ENCODE measurements at regions not wholly inside any gene's neighbourhood (a gene's known extent, or its start where the extent isn't known, plus 50 kb on each side); places are given as distances from the start of the nearest gene placed in this dataset.
A peak's percentile ranks its signal among the peaks of the same experiment; 100 is the strongest.

DNA sequence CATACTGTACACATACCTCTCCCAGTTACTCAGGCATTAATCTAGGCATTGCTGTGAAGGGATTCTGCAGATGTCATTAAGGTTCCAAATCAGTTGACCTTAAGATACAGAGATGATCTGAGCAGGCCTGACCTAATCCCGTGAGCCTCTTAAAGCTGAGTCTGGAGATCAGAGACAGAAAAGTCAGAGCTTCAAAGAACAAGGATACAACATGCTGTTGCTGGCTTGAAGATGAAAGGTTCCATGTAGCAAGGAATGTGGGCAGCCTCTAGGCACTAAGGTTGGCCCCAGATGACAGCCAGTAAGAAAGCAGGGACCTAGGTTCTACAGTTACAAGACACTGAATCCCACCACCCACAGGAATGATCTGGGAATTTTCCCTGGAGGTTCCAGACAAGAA, 81.1 kb downstream of the MAP1LC3B2 start:
- no peak for TF ChIP-seq ZFX (IDR thresholded peaks at IDR 0.05; ENCODE audit: borderline replicate concordance)
- TF ChIP-seq, protein P1, sequence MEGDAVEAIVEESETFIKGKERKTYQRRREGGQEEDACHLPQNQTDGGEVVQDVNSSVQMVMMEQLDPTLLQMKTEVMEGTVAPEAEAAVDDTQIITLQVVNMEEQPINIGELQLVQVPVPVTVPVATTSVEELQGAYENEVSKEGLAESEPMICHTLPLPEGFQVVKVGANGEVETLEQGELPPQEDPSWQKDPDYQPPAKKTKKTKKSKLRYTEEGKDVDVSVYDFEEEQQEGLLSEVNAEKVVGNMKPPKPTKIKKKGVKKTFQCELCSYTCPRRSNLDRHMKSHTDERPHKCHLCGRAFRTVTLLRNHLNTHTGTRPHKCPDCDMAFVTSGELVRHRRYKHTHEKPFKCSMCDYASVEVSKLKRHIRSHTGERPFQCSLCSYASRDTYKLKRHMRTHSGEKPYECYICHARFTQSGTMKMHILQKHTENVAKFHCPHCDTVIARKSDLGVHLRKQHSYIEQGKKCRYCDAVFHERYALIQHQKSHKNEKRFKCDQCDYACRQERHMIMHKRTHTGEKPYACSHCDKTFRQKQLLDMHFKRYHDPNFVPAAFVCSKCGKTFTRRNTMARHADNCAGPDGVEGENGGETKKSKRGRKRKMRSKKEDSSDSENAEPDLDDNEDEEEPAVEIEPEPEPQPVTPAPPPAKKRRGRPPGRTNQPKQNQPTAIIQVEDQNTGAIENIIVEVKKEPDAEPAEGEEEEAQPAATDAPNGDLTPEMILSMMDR (IDR thresholded peaks at IDR 0.05): no peak
- H3K27ac ChIP-seq: 0 out of 2 replicates have a peak overlapping the region, but pooled peaks have one; percentile 0

DNA sequence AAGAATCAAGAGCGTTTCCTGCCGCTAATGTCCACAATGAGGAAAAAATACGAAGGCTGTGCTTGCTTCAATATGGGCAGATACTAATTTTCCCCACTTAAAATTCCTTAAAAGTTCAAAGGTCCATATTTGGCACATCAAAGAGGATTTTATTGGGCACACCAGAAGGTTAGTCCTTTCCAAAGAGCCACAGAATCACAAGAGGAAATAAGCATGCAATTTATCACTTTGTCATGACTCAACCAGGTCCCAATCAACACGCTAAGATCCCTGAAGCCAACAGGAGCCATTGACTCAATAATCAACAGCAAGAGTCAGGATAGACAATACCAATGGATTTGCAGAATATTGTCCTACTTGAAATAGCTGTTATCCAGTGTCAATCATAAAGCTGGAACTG, 80.6 kb downstream of the MAP1LC3B2 start:
- no peak for TF ChIP-seq ZFX (IDR thresholded peaks at IDR 0.05; ENCODE audit: borderline replicate concordance)
- TF ChIP-seq, protein P1 (IDR thresholded peaks at IDR 0.05): no peak
- H3K27ac ChIP-seq: peak overlapping the region; percentile 0; the same call in 1 of the 2 replicates

DNA sequence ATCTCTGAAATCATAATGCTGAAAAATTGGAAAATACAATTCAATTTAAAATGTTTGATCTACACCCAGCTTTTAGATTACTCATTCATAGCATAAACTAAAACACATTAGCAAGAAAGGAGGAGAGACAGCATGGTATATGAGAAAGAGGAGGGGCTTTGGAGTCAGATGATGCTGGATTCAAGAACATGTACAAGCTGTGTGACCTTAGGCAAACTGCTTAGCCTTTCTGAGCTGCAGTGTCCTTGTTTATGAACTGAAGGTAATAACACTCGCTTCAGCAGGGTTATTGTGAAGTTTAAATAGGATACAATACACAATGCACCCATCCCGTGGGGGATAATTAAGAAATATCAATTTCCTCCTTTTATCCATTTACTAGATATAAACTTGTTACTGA, 79.2 kb downstream of the MAP1LC3B2 start:
- H3K27ac ChIP-seq: 0 out of 2 replicates have a peak overlapping the region, but pooled peaks have one; percentile 94
- TF ChIP-seq ZFX (IDR thresholded peaks at IDR 0.05; ENCODE audit: borderline replicate concordance): no peak
- TF ChIP-seq, protein P1 (IDR thresholded peaks at IDR 0.05): no peak

DNA sequence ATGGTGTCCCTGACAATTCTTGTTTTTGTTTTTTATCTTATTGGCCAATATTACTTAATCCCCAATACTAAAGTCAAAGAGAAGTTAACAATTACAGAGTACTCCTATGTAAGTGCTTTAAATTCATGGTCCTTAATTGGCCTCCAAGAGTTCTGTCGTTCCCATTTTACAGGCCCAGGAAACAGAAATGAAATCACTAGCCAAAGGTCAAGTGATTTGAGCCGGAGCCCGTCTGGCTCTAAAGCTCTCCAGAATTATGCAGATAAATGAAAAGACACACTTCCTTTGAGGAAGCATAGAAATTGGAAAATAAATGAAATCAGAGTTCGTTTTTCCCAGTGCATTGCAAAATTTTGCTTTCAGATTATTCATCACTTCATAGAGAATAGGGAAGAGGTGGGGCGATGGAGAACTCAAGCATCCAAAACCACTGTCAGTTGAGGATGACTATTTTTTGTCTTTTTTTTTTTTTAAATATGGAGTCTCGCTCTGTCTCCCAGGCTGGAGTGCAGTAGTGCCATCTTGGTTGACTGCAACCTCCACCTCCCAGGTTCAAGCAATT, 78.5 kb downstream of the MAP1LC3B2 start:
- peak overlapping the region; percentile 94 for H3K27ac ChIP-seq
- TF ChIP-seq, protein P1 (IDR thresholded peaks at IDR 0.05): no peak
- TF ChIP-seq ZFX (IDR thresholded peaks at IDR 0.05; ENCODE audit: borderline replicate concordance): no peak

DNA sequence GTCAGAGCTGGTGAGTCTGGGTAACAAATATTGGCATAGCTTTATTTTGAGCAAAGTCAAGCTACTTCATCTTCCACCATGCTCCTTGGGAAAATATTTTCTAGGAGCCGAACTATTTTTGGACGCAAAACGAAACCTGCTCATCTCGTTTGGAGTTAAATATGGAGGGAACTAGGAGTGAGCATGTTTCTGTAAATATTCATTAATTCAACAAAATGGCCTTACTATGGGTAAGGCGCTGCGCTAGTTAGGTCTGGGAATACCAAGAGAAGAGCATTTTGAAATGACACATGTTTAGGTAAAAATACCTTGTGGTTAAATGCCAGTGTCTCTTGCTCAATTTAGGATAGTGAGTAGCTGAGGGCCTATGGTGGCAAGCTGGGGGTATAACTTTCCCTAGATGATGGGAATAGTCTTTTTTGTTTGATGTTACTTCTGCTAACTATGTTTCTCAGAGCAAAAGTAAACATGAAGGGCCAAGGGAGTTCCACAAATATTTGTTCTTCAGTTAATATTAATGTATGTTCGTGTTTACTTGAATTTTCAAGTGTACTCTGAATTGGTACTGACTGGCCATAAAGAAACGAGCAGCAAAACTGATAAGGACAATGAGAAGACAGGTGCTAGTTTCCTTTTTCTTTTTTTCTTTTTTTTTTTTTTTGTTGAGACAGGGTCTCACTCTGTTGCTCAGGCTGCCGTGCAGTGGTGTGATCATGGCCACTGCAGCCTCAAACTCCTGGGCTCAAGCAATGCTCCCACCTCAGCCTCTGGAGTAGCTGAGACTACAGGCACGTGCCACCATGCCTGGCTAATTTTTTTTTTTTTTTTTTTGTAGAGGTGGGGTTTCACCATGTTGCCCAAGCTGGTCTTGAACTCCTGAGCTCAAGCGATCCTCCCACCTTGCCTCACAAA, 77.7 kb downstream of the MAP1LC3B2 start:
- H3K27ac ChIP-seq: peak overlapping the region; percentile 94
- TF ChIP-seq ZFX (IDR thresholded peaks at IDR 0.05; ENCODE audit: borderline replicate concordance): no peak
- TF ChIP-seq, protein P1 (IDR thresholded peaks at IDR 0.05): no peak; the same call in 1 of the 2 replicates

DNA sequence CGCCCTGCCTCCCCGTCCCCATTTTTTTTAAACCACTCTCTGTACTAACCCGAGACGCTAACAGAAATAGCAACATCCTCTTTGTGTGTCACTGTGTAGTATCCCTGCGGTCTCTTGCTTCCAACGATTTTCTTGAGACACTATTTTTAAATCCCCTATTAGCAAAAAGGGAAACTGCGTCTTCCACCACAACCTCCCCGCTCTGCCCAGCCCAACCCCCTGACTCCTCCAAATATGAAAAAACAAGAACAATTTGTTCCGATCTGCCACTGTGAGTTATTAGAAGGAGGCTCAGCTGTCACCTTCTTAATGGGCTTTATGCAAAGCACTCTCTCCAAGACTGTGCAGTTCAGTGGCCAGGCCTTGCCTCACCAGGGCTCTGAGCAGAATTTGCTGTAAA, 76.3 kb downstream of the MAP1LC3B2 start:
- TF ChIP-seq, protein P1 (IDR thresholded peaks at IDR 0.05): no peak
- no peak for TF ChIP-seq ZFX (IDR thresholded peaks at IDR 0.05; ENCODE audit: borderline replicate concordance)
- H3K27ac ChIP-seq: peak overlapping the region; percentile 94

DNA sequence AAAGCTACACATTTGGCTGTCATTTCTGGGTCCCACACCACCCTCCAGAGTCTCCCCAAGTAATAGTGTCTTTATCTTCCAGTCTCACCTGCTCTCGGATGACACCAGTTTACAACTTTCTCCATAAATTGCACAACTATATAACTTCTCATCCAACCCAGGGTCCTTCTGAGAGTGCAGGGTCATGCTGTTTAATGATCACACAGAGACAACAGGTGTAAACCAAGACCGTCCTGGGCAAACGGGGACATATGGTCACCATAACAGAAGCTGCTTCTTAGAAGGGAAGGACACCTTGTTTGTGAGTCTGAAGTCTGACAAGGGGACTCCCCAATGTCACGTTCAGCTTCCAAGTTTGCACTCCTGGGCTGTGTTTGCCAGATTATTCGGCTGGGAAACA, 74.3 kb downstream of the MAP1LC3B2 start:
- no peak overlapping the region for H3K27ac ChIP-seq
- no peak for TF ChIP-seq ZFX (IDR thresholded peaks at IDR 0.05; ENCODE audit: borderline replicate concordance)
- TF ChIP-seq, protein P1 (IDR thresholded peaks at IDR 0.05): no peak

All from 22Rv1 (cell line).